ENCODE measurements at regions not wholly inside any gene's neighbourhood (a gene's known extent, or its start where the extent isn't known, plus 50 kb on each side); places are given as distances from the start of the nearest gene placed in this dataset.

DNA sequence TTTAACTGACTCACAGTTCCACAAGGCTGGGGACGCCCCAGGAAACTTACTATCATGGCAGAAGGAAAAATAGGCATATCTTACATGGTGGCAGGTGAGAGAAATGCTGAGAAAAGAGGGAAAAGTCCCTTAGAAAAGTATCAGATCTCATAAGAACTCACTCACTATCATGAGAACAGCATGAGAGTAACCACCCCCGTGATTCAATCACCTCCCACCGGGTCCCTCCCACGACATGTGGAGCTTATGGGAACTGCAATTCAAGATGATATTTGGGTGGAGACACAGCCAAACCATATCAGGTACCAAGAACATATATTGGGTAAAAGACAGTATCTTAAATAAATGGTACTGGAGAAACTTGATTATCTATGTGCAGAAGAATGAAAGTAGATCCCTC is 100.3 kb upstream of the FAR2 start:
- no peak for DNase-seq (ENCODE audit: low read depth)
- TF ChIP-seq, protein P1, sequence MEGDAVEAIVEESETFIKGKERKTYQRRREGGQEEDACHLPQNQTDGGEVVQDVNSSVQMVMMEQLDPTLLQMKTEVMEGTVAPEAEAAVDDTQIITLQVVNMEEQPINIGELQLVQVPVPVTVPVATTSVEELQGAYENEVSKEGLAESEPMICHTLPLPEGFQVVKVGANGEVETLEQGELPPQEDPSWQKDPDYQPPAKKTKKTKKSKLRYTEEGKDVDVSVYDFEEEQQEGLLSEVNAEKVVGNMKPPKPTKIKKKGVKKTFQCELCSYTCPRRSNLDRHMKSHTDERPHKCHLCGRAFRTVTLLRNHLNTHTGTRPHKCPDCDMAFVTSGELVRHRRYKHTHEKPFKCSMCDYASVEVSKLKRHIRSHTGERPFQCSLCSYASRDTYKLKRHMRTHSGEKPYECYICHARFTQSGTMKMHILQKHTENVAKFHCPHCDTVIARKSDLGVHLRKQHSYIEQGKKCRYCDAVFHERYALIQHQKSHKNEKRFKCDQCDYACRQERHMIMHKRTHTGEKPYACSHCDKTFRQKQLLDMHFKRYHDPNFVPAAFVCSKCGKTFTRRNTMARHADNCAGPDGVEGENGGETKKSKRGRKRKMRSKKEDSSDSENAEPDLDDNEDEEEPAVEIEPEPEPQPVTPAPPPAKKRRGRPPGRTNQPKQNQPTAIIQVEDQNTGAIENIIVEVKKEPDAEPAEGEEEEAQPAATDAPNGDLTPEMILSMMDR (conservative IDR thresholded peaks at IDR 0.05; ENCODE audit: low read depth, low read length): no peak
- H3K4me3 ChIP-seq (ENCODE audit: low read depth, low read length): no peak overlapping the region

DNA sequence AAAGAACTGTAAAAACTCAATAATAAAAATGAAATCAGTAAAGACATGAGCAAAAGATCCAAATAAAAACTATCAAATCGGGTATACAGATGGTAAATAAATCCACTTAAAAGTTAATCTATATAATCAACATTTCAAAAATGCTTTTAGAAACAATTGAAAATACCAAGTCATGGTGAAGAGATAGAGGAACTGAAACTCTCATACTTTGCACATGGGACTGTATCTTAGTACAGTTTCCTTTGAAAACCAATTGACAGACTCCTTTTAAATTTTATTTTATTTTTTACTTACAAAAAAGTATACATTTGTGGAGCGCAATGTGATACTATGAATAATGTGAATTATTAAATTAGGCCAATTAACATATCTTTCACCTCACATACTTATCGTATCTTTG is 98.6 kb upstream of the FAR2 start:
- H3K4me3 ChIP-seq (ENCODE audit: low read depth, low read length): no peak overlapping the region
- TF ChIP-seq, protein P1 (conservative IDR thresholded peaks at IDR 0.05; ENCODE audit: low read depth, low read length): no peak
- DNase-seq (ENCODE audit: low read depth): no peak

DNA sequence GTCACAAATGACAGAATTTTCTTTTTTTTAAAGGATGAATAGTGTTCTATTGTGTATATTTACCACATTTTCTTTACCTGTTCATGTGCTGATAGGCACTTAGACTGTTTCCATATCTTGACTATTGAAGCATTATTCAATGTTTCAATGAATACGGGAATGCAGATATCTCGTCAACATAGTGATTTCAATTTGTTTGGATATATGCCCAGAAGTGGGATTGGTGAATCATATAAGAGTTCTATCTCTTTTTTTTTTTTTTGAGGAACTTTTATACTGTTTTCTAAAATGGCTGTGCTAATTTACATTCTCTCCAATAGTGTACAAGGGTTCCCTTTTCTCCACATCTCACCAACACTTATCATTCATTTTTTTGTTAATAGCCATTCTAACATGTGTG is 97.9 kb upstream of the FAR2 start:
- DNase-seq (ENCODE audit: low read depth): peak; percentile 55
- TF ChIP-seq, protein P1 (conservative IDR thresholded peaks at IDR 0.05; ENCODE audit: low read depth, low read length): no peak
- H3K4me3 ChIP-seq (ENCODE audit: low read depth, low read length): no peak overlapping the region

DNA sequence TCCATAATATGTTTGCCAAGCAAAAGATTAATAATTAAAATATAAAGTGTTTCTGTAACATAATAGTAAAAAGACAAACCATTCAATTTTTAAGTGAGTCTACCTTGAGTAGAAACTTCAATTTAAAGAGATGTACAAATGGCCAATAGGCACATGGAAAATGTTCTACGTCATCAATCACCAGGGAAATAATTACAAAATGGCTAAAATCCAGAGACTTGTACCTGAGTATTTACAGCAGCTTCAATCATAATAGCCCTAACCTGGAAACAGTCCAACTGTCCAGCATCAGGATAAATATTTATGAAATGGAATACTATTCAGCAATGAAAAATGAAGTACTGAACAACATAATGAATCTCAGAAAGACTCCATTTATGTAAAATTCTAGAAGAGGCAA is 95.5 kb upstream of the FAR2 start:
- no peak overlapping the region for H3K4me3 ChIP-seq (ENCODE audit: low read depth, low read length)
- TF ChIP-seq, protein P1 (conservative IDR thresholded peaks at IDR 0.05; ENCODE audit: low read depth, low read length): no peak
- DNase-seq (ENCODE audit: low read depth): no peak

DNA sequence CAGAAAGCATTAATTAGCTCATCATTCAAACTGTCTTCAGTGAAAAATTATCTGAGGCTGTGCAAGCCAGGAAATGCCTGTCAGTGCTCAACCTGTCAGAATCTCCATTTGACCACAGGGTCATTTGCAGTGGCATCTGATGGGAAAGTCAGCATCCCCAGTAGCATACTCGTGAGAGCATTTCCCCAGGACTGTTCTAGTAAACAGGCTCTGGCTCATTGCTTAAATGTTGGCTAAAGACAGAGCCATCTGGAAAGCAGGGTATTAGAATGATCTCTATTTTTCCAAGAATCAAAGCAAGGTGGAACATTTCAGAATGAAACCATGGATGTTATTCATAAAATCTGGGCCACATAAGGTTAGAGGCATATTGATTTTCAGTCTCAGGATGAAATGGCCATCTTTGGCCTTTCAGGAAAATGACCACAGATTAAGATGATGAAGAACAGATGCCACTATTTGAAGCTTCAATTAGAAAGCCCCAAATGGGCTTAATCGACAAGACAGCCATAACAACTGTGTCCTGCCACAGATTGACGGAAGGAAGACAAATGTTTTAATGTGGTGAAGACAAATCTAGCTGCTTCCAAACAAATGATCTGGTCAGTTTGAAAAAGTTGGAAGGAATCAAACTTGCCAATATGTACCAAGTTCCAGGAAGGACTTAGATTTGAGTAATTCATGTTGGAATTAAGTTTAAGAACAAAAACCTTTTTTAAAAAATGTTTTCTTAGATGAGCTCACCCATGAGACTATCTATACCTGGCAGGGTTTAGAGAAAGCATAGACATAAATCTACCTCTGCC is 94.0 kb upstream of the FAR2 start:
- TF ChIP-seq, protein P1 (conservative IDR thresholded peaks at IDR 0.05; ENCODE audit: low read depth, low read length): no peak
- peak; percentile 49 for DNase-seq (ENCODE audit: low read depth)
- no peak overlapping the region for H3K4me3 ChIP-seq (ENCODE audit: low read depth, low read length)

DNA sequence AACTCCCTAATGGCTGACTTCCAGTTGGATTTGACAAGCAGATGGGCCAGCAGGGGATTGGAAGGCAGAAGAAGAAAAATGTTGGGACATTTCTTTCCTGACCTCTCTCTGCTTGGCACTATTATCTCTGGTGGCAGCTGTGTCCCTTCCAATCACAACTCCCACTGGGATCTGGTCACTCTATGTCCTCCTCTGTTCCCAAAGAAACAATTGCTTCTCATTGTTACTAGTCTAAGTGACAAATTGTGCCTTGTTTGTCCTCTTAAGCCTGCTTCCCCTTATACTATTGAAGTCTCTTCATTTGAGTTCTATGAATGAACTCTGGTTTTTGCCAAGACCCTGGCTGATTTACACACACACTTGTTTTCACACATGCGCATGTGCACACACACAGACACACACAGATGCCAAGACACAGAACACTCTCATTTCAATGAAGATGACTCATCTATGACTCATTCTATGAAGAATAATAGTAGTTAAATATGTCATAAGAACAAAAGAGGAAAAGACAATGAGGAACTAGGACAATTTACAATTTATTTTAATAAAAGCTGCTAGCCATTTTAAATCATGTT is 83.0 kb upstream of the FAR2 start:
- peak; percentile 76 for DNase-seq (ENCODE audit: low read depth)
- no peak overlapping the region for H3K4me3 ChIP-seq (ENCODE audit: low read depth, low read length)
- TF ChIP-seq, protein P1 (conservative IDR thresholded peaks at IDR 0.05; ENCODE audit: low read depth, low read length): no peak

DNA sequence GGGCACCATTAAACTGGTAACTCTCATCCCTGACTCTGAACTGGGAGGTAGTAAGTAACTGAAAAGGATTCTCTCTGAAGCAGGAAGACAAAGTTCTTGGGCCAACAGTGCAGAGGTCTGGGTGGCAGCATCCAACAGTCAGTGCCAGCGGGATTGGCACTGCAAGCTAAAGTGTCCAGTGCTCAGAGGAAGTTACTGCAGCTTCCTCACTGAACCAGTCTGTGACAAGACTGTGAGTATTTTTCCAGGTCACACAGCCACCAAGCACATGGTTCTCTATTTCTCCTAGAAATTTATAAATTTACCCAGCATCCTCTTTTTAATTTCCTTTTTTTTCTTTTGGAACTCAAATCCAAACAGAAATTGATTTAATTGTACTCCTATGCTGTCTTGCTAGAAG is 81.6 kb upstream of the FAR2 start:
- TF ChIP-seq, protein P1 (conservative IDR thresholded peaks at IDR 0.05; ENCODE audit: low read depth, low read length): no peak
- DNase-seq (ENCODE audit: low read depth): no peak
- H3K4me3 ChIP-seq (ENCODE audit: low read depth, low read length): no peak overlapping the region

All from choroid plexus epithelial cell (primary cell).